ENCODE measurements at regions not wholly inside any gene's neighbourhood (a gene's known extent, or its start where the extent isn't known, plus 50 kb on each side); places are given as distances from the start of the nearest gene placed in this dataset.

- TF ChIP-seq CTCF (conservative IDR thresholded peaks at IDR 0.05; ENCODE audit: low read depth, low read length) (no peak), EZH2 (IDR thresholded peaks at IDR 0.05; ENCODE audit: low read length, unreplicated experiment) (no peak), EZH2phosphoT487 (IDR thresholded peaks at IDR 0.05; ENCODE audit: borderline replicate concordance, low read length) (no peak)
Observed at GRCh38 chr2:220775856-220776488, 796.1 kb downstream of the EPHA4 start.
